Skin of body (tissue), 1 donor: ENCODE measurements at regions not wholly inside any gene's neighbourhood (a gene's known extent, or its start where the extent isn't known, plus 50 kb on each side); places are given as distances from the start of the nearest gene placed in this dataset.
"Not testable (repeated sequence)": the region's sequence is repeated elsewhere in the genome, so short reads cannot be mapped to it uniquely, and the experiment has no call there.

ENCODE experiments used
- DNase-seq: peaks from one replicate; lab custom pipeline; 2025; lab: John Stamatoyannopoulos, UW

DNA sequence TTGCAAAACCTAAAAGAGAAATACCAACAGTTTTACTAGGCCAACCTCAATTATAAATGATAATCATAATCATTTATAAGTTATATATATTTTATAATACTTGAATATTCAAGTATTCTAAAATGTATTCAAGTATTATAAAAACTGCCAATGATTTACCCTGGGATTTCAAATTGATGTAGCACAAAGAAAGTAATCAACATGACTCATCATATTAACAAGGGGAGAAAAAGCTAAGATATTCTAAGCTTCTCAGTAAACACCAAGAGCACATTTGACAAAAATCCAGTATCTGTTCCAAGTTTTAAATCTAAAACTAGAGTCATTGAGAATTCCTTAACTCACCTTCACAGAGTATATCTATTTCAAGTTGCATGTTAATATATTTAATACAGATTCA is 56.1 kb downstream of the CAPZA3 start:
- DNase-seq: no peak

DNA sequence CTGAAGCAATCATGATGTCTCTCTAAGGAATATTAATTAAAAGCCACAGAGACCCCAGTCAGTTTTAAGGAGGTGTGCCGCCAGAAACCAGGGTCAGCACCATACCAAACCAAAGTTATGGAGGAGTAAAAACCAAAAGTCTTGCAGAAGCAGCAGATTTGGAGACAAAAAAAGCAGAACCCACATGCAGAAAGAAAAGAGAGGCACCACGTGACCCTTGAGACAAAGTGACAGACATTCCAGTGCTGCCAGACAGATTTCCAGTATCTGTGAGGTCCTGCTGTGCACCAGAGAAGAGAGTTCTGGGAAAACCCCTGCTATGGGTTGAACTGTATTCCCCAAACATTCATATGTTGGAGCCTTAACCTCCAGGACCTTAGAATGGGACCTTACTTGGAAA is 59.7 kb downstream of the CAPZA3 start:
- DNase-seq: no peak

DNA sequence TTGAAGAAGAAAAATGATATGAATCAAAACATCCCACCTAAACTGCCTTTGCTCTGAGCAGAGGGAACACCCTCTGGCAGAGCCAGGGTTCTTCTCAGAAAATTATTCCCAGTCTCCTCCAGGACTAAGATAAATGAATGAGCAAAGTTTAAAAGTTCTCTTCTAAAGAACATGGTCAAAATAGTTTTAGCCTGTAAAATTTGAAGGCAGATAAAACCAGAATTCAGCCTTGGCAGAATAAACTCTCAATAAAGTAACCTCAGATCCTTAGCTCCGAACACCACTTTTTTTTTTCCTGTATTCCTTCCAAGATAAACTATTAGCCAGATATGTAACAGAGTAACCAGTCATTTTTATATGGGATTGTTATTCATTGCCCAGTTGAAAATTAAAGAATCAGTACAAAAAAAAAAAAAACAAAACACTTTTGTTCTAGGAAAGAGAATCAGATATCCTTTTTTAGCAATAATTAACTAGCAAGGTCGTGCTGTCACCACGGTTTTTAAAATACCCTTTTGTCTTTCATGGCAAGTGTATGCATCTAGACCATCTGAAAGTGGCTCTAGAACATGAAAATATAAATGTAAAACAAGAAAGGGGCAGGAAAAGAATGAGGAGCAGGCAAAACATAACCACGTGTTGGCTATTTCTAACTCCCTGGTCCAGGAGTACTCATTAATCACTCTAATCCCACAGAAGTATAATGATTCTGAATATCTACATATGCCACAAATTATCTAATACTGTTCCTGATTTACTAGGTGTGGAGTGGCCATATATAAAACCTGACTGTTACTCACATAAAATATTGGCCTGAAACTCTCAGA is 60.8 kb downstream of the CAPZA3 start:
- peak; percentile 31 for DNase-seq

DNA sequence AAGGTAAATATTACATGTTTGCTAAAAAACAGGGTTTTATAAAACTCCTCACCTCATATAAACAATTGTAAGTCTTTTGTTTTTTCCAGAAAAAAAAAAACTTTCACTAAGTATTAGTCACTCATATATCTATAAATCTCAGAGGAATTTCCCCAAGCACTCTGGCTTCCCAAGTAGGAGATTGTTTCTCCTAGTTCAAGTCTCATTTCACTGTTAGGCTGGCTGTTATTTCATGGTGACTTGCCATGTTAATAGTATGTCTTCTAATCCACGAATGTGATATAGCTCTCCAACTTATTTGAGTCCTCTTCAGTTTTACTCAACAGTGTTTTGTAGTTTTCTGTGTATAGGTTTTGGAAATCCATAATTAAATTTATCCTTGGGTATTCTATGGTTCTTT is 61.6 kb downstream of the CAPZA3 start:
- DNase-seq: no peak

DNA sequence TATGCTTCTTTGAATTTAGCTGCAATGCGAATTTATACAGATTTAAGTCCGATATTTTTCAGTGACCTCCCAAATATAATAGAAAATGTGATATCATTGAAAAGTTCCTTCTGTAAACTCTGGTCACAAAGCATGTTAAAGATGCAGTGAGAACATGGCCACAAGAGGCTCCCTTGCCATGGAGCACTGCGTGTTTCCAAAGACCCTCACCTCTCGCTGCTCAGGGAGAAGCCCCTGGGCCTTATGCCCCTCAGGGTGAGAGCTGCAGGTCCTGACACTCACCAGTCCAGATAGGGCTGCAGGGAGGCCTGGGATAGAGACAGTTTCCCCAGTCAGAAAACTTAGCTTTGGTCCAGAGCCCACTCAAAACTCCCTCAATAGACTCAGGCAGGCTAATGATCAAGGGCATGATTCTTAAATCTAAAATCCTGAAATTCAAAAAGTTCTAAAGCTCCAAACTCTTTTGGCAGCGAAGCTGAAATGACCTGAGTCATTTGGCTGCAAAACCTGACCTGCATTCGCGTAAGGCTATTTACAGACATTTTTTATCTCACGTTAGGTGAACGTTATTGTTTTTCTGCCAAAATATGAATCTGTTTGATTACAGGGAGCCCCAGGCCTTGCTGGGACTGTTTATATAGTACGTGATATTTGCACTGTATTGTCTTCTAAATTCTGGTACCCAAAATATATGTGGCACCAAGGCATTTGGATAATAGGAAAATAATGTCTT is 67.8 kb downstream of the CAPZA3 start:
- no peak for DNase-seq

DNA sequence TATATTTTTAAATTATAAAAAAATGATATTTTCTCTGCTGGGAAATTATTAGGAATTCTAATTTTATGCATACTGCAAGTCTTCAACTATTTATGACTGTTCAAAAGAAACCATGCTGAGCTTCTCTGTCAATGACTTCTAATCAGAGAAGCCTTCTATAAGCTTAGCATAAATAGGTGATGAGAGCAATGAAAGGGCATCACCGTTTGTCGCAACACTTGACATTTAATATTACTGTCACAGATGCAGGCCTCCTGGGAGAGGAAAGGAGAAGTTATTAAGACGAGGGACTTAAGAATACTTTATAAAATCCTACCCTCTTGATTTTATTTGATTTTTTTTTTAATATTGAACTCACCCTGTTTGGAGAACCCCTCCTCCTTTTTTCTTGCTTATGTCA is 69.8 kb downstream of the CAPZA3 start:
- no peak for DNase-seq

DNA sequence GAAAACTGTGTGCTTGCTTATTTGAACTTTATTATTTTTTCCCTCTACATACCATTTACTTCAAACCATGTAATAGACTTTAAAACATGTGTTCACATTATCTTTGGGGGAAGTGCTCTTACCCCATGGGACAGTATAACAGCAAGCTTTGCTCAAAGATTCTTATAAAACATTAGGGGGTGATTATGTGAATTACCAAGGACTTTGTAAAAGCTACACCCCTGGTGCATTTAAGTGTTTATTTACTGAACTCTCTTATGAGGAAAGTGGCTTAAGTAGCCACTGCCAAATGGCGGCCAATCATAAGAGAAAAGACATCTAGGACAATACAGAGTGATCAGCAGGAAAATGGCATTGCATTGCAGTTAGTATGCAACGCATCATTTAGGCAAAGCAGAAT is 70.3 kb downstream of the CAPZA3 start:
- no peak for DNase-seq

DNA sequence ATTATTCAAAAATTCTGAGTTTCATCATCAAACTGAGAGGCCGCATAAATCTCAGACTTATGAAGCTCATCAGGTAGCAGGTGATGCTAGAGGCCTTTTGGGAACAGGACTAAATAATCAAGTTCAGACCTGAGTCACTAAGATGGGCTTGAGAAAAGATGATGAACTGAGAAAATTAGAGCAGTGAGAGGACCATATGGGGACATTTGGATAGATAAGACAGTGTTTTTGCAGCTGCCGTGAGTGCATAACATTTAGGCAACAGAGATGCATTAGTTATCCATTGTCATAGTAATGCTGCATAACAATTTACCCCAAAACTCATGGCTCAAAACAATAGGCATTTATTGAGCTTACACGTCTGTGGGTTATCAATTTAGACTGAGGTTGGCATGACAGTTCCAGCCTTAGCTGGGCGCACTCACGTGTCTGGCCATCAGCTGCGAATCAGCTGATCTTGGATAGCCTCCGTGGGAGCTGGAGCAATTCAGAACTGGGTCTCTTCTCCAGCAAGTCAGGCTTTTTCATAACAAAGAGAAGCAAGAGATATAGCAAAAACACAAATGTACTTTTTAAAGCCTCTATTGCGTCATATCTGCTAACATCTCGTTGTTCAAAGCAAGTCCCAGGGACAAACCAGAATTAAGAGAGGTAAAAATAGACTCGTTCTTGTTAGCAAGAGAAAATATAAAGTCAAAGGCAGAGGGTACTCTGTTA is 72.8 kb downstream of the CAPZA3 start:
- DNase-seq: no peak

DNA sequence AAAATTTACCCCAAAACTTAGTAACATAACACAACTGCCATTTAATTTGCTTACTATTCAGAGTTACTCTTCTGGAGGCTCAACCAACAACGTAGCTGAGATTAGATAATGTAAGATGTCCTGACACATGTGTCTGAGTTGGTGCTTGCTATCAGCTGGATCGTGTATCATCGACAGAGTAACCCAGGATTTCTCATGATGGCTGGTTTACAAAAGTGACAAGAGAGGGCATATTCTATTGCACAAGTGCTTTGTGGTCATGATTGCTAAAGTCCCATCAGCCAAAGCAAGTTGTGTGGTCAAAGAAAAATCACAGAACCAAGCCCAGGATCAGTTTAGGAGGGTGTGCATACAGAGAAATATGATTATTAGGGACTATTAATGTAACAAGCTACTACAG is 73.4 kb downstream of the CAPZA3 start:
- no peak for DNase-seq

DNA sequence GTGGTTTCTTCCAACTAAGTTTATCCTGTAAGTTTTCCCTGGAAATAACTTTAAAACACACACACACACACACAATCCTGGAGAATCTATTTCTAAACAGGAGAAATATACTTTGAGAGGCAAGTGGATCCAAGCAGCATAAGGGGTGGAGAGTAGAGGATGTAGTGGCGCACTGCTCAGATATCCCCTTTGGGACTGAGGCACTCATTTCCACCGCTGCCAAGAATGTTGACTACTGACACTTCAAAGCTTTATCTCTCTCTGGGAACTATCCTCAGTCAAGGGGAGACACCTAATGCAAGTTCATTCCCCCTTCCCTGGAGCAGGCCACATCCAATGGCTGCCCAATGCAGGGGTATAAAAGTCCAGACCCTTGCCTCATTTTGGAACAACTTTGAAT is 75.8 kb downstream of the CAPZA3 start:
- DNase-seq: no peak

DNA sequence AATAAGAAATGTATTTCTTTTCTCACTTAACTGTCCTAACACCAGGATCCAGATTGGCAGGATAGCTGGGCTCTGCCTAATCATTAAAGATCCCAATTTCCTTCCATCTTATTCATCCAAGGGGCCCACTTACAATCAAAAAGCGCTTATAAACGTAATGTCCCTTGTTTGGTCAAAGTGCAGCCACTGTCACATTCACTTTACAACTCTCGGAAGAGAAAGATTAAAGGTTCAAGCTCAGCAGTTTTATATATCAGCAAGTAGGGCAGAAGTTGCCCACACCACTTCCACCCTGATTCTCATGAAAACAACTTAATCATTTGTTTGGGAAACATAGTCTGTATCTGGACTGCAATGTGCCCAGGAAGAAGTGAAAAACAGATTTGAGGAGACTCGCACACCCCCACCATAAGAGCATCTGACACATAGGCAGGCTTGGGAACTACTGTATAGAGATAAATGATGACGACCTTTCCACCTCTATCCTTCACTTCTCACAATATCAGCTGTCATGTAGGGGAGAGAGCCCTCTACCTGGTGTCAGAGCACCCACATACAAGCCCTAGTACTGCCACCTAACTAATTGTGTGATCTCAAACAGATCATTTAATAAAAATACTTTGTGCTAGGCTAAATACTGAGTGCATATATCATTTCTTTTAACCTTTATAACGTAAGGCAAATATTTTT is 80.8 kb downstream of the CAPZA3 start:
- no peak for DNase-seq

DNA sequence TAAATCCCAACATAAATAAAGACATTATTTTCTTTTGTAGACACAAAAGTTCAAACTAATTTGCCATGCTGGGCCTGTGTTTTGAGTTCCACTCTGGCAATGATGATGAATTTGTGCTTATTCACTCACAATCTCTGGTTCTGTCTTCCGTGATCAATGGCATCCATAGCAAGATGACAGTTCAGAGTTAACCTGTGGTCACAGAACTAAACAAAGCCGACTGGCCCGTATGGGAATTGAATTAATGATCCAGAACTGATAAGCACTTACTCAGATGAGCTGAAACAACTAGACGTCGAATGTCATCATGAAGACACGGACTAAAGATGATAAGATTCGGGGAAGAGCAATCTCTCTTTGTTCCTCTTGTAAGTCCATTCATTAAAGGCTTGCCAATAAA is 81.6 kb downstream of the CAPZA3 start:
- no peak for DNase-seq

DNA sequence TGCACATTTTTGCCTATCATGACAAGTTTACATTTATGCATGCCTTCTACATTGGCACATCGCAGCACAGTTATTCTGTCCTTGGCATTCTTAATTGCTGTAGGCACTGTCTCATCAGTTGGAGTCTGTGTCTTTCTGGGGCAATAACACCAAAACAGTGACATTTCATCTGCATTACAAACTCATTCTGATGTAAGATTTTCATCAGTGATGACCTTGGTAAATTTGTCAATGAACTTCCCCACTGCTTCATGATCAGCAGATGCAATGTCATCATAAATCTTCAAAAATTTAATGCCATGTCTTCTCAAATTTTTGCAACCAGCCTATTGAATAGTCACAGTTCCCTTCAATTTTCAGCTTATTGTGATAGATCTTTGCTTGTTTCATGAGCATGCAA is 85.5 kb downstream of the CAPZA3 start:
- no peak for DNase-seq

DNA sequence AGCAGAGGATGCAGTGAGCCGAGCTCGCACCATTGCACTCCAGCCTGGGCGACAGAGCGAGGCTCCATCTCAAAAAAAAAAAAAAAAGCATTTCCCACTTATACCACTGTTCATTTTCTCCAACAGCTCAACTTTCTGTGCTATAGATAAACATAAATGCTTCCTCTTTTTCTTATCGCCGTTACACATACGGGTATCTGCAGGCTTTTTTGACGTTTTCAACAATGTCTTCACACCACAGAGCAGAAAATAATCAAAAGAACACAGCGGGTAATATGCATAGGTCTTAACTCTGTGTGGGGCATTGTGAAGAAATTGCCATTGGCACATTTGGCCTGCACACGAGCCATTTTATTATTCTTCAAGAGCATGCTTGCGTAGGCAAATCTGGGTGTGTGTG is 86.4 kb downstream of the CAPZA3 start:
- DNase-seq: no peak

DNA sequence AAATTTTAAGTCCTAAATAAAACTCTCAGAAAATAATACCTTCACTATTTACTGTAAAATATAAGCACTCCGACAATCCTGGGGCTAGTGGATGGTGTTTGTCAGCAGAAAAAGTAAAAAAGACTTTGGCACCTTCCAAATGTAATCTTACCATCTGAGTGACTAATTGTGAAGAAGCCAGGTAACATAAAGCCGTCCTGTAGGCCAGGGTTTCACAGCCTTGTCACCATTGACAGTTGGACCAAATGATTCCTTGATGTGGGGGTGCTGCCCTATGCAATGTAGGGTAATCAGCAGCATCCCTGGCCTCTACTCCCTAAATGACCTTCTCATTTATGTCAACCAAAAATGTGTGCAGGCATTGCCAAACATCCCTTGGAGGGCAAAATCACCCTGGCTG is 87.2 kb downstream of the CAPZA3 start:
- DNase-seq: no peak

DNA sequence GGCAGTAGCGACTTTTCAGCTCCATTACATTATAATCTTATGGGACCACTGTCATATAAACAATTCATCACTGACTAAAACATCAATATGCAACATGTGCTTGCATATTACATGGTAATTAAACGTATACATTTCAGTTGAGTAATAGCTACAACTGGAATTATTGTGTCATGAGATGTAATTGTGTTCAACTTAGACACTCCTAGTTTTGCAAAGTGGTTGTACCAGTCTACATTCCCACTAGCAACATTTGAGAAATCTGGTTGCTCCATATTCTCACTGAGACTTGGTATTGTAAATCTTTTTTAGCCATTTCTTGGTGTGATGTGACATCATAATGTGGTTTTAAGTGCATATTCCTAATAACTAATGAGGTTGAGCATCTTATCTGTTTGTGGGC is 90.0 kb downstream of the CAPZA3 start:
- DNase-seq: no peak

DNA sequence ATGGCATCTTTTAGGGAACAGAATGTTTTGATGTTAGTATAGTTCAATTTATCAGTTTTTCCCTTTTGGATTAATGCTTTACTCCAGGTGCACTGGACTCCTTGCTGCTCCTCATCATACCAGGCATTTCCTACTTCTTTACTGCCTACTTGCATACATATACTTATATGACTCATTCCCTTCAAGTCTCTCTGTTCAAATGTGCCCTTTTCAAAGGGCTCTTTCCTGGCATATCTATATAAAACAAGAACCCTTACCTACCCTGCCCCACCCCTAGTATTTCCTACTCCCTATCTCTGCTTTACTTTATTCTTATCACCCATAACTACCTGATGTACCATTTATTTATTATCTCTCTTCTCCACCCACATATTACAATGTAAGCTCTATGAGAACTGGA is 90.6 kb downstream of the CAPZA3 start:
- DNase-seq: no peak

DNA sequence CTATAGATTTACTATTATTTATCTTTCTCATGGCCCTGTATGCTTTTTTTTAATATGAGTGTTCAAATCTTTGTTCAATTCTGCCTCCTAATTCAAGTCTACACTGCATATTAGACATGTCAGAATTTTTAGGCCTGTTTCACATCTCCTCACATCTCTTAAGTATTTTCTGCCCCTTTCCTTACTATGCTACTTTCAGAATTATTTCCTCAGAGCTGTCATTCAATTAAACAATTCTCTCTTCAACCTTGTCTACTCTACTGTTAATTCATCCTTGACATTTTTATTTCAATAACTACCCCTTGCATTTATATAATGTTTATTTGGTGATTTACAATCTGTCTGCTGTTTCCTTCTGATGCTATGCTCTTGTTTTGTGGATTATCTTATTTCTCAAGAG is 91.1 kb downstream of the CAPZA3 start:
- no peak for DNase-seq

DNA sequence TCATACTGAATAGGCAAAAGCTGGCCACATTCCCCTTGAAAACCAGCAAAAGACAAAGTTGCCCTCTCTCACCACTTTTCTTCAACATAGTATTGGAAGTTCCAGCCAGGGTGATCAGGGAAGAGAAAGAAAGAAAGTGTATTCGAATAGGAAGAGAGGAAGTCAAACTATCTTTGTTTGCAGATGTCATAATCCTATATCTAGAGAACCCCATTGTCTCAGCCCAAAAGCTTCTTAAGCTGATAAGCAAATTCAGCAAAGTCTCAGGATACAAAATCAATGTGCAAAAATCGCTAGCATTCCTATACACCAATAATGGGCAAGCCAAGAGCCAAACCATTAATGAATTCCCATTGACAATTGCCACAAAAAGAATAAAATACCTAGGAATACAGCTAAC is 95.0 kb downstream of the CAPZA3 start:
- not testable (repeated sequence) for DNase-seq

DNA sequence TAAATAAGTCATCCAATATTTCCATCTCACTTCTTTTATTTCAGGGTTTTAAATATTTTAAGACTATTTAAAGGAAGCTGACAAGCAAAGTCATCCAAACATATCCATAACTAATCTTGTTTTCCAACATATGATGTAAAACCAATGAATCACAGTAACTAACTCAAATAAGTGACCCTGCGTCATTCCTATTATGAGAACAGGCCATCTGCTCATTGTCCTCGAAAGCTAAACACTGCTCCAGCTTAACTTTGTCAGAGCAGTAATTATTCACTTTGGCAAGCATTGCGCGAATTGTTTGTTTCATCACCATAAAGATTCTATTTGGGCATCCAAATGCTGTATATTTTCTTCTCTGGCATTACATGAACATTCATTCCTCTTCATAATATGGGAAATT is 99.1 kb downstream of the CAPZA3 start:
- DNase-seq: peak; percentile 6

DNA sequence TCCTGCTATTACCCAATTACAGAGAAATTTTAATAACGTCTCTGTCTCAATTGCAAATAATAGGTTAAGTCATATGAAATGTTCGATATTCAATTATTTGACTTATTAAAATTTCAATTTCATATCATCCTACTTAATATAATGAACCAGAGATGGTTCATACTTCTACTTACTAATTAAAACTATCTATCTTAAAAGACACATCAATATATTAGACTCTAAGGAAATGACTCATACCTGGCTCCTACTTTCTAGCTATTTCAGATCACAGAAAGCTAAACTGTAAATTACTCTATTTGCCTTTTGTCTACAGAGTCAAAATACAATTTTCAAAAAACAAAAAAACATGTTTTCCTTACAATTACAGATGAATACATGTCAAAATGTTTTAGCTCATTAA is 99.6 kb downstream of the CAPZA3 start:
- DNase-seq: no peak

DNA sequence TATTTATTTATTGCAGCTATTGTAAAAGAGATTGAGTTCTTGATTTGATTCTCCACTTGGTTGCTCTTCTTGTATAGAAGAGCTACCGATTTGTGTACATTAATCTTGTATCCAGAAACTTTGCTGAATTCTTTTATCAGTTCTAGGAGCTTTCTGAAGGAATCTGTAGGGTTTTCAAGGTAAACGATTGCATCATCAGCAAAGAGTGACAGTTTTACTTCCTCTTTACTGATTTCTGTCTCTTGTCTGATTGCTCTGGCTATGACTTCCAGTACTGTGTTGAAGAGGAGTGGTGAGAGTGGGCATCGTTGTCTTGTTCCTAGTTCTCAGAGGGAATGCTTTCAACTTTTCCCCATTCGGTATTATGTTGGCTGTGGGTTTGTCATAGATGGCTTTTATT is 103.1 kb downstream of the CAPZA3 start:
- DNase-seq: not testable (repeated sequence)
